Endothelial cell of umbilical vein (primary cell): ENCODE measurements at regions not wholly inside any gene's neighbourhood (a gene's known extent, or its start where the extent isn't known, plus 50 kb on each side); places are given as distances from the start of the nearest gene placed in this dataset.

Experiments
- CTCF ChIP-seq, 2 donors: IDR thresholded peaks; 1 replicate in 1 of 2; 2 replicates in 1 of 2; pipeline ENCODE4 v1.5.1; 2011; ENCODE audit warnings: low read length in 2 of 2, mild to moderate bottlenecking in 2 of 2, moderate library complexity in 2 of 2, control low read depth in 1 of 2, inconsistent platforms in 1 of 2, low read depth in 1 of 2; ENCODE audit not compliant: insufficient read depth in 1 of 2; ENCODE audit errors: extremely low read depth in 1 of 2
- EZH2 ChIP-seq: IDR thresholded peaks from 2 replicates; pipeline ENCODE4 v1.6.1; 2012; ENCODE audit warnings: borderline replicate concordance, low read depth, mild to moderate bottlenecking, moderate library complexity, low read length, inconsistent platforms; ENCODE audit not compliant: severe bottlenecking
- FOS ChIP-seq: IDR thresholded peaks from 2 replicates; pipeline ENCODE4 v1.6.1; 2011; ENCODE audit warnings: mild to moderate bottlenecking, low read length, moderate library complexity, borderline replicate concordance; ENCODE audit not compliant: insufficient read depth
- GATA2 ChIP-seq: IDR thresholded peaks from 2 replicates; pipeline ENCODE4 v1.7.0; 2011; ENCODE audit warnings: low read depth, mild to moderate bottlenecking, moderate library complexity, mixed read lengths, low read length; ENCODE audit not compliant: insufficient read length, insufficient read depth
- JUN ChIP-seq: IDR thresholded peaks from 2 replicates; pipeline ENCODE4 v1.6.1; 2011; ENCODE audit warnings: borderline replicate concordance, low read depth; ENCODE audit not compliant: insufficient read length, insufficient read depth
- MAX ChIP-seq: IDR thresholded peaks from 2 replicates; pipeline ENCODE4 v1.6.1; 2011; ENCODE audit not compliant: insufficient read depth, insufficient read length
- MYC ChIP-seq: IDR thresholded peaks from one replicate; pipeline ENCODE4 v1.6.1; 2011; ENCODE audit warnings: mild to moderate bottlenecking, low read depth, low read length
- POLR2A ChIP-seq: IDR thresholded peaks from 2 replicates; pipeline ENCODE4 v1.6.1; 2012; ENCODE audit warnings: low read depth, mild to moderate bottlenecking, control low read depth, low read length
- POLR2AphosphoS5 ChIP-seq: IDR thresholded peaks from 2 replicates; pipeline ENCODE4 v1.6.1; 2012; ENCODE audit warnings: low read depth, mild to moderate bottlenecking, control low read depth, low read length, moderate library complexity; ENCODE audit not compliant: insufficient read depth

GRCh38 chr14:65962952-65963351 is 523.2 kb upstream of the CCDC196 start:
- TF ChIP-seq CTCF (IDR thresholded peaks at IDR 0.05; ENCODE audit: extremely low read depth in 1 of 2, insufficient read depth in 1 of 2, low read depth in 1 of 2, low read length in 2 of 2) (no peak), EZH2 (no peak), POLR2A (no peak), POLR2AphosphoS5 (no peak), JUN (no peak), MAX (no peak), MYC (no peak), GATA2 (no peak), FOS (no peak)
